K562 (cell line): ENCODE measurements at regions not wholly inside any gene's neighbourhood (a gene's known extent, or its start where the extent isn't known, plus 50 kb on each side); places are given as distances from the start of the nearest gene placed in this dataset.

ENCODE experiments used
- ATAC-seq: fragments of 200-7000 bp; cut with Tn5 transposase; 3 replicates; pipeline ENCODE4 v1.9.1; 2020; ENCODE audit warnings: moderate library complexity
- BruUV-seq: library from RNA; stranded (reverse); fragments of 400-500 nt; replicated peaks from 2 replicates; lab custom pipeline; 2021; lab: Mats Ljungman, UMichigan
- CTCF ChIA-PET: fragments of 300-600 bp; formaldehyde crosslinking; extraction: SDS; loops from one replicate; lab custom pipeline; 2021; ENCODE audit warnings: low intra/inter-chr PET ratio; lab: Yijun Ruan, JAX
- POLR2A ChIA-PET: fragments of 300-600, 350-650 bp; sonication (Branson Sonifier 250); formaldehyde crosslinking; extraction: SDS; loops from one replicate; lab custom pipeline; 2021; ENCODE audit warnings: antibody characterized with exemption, inconsistent platforms; lab: Yijun Ruan, JAX
- DNase-seq, 4 experiments: peaks; one replicate each; pipeline versions ENCODE4 v3.0.0 to v3.0.0-alpha.2; 2011 to 2018; ENCODE audit warnings: low spot score in 3 of 4, mixed read lengths in 3 of 4; ENCODE audit errors: extremely low read depth in 1 of 4
- FAIRE-seq: peaks from 2 replicates; lab custom pipeline; 2011; peaks lifted over from hg19 to GRCh38; lab: Jason Lieb, UNC
- H2AFZ ChIP-seq: 2 replicates; pipeline ENCODE4 v1.6.0; 2011; ENCODE audit warnings: low read depth, low read length, control low read depth, inconsistent platforms
- H3K27ac ChIP-seq: fragments of 200-600 bp; 3 replicates; pipeline ENCODE4 v1.8.0; 2011; ENCODE audit warnings: low read depth, mild to moderate bottlenecking, control low read depth, inconsistent platforms, low read length, moderate library complexity, mixed read lengths; ENCODE audit errors: extremely low read depth
- H3K27me3 ChIP-seq, 2 experiments: fragments of 300-600 bp in 1 of 2; 2 replicates in 1 of 2; 3 replicates in 1 of 2; pipeline versions ENCODE4 v1.6.0 to v1.8.0; 2011; ENCODE audit warnings: inconsistent platforms in 2 of 2, low read length in 2 of 2, mild to moderate bottlenecking in 1 of 2, mixed read lengths in 1 of 2, moderate library complexity in 1 of 2; ENCODE audit not compliant: control insufficient read depth in 2 of 2, insufficient read depth in 2 of 2
- H3K36me3 ChIP-seq: fragments of 300-600 bp; 3 replicates; pipeline ENCODE4 v1.8.0; 2011; ENCODE audit warnings: mild to moderate bottlenecking, low read length, inconsistent platforms; ENCODE audit not compliant: control insufficient read depth, insufficient read depth
- H3K4me1 ChIP-seq, 2 experiments: fragments of 200-600 bp in 1 of 2; replicated peaks in 1 of 2; 2 replicates in 1 of 2; 3 replicates in 1 of 2; pipeline versions ENCODE4 v1.5.1 to v1.8.0; 2011; ENCODE audit warnings: inconsistent platforms in 2 of 2, low read length in 2 of 2, mild to moderate bottlenecking in 1 of 2, mixed read lengths in 1 of 2, moderate library complexity in 1 of 2; ENCODE audit not compliant: control insufficient read depth in 2 of 2, insufficient read depth in 2 of 2
- H3K4me2 ChIP-seq: 2 replicates; pipeline ENCODE4 v1.6.1; 2011; ENCODE audit warnings: low read length, control low read depth, inconsistent platforms, mixed read lengths; ENCODE audit not compliant: insufficient read depth
- H3K4me3 ChIP-seq: fragments of 200-600 bp; sonication (generic), shearing (Covaris generic); 2 replicates; pipeline ENCODE4 v1.5.1; 2016; ENCODE audit warnings: control low read depth, inconsistent platforms
- H3K79me2 ChIP-seq: fragments of 200-600 bp; 3 replicates; pipeline ENCODE4 v1.8.0; 2011; ENCODE audit warnings: low read length, inconsistent platforms; ENCODE audit not compliant: control insufficient read depth, insufficient read depth
- H3K9ac ChIP-seq, 2 experiments: 2 replicates each; pipeline versions ENCODE4 v1.6.0 to v1.6.1; 2011; ENCODE audit warnings: low read depth in 2 of 2, low read length in 2 of 2, control low read depth in 1 of 2, inconsistent platforms in 1 of 2, mild to moderate bottlenecking in 1 of 2, mixed read lengths in 1 of 2; ENCODE audit not compliant: insufficient read depth in 1 of 2
- H3K9me1 ChIP-seq: one replicate; pipeline ENCODE4 v1.6.0; 2011; ENCODE audit warnings: inconsistent platforms, mild to moderate bottlenecking, low read length, moderate library complexity; ENCODE audit not compliant: control insufficient read depth, insufficient read depth
- H3K9me3 ChIP-seq: replicated peaks from 2 replicates; pipeline ENCODE4 v1.5.1; 2011; ENCODE audit warnings: low read depth, low read length, inconsistent platforms; ENCODE audit not compliant: control insufficient read depth, insufficient read depth
- H4K20me1 ChIP-seq: replicated peaks from 2 replicates; pipeline ENCODE4 v1.6.1; 2011; ENCODE audit warnings: low read length, inconsistent platforms, mixed read lengths; ENCODE audit not compliant: control insufficient read depth, insufficient read depth
- IRF2 ChIP-seq: sonication (generic); formaldehyde crosslinking; IDR thresholded peaks from 2 replicates; pipeline ENCODE4 v1.8.1; 2022; ENCODE audit warnings: mild to moderate bottlenecking, missing genetic modification reagents
- RCOR1 ChIP-seq, 2 experiments: IDR thresholded peaks; 2 replicates each; pipeline ENCODE4 v1.6.1; 2012; ENCODE audit warnings: low read depth in 2 of 2, low read length in 2 of 2, borderline replicate concordance in 1 of 2, improper control_type of control experiment in 1 of 2
- TEAD2 ChIP-seq: fragments of 450-650 bp; IDR thresholded peaks from 2 replicates; pipeline ENCODE4 v1.6.1; 2016; ENCODE audit warnings: missing genetic modification characterization, control low read depth, missing compliant biosample characterization
- ZNF449 ChIP-seq: fragments of 250-450 bp; sonication (Bioruptor Pico); IDR thresholded peaks from 2 replicates; pipeline ENCODE4 v1.8.0; 2022; ENCODE audit warnings: moderate library complexity, mild to moderate bottlenecking, inconsistent platforms
- ZNF668 ChIP-seq: fragments of 250-450 bp; sonication (Bioruptor Pico); IDR thresholded peaks from 2 replicates; pipeline ENCODE4 v1.8.0; 2022; ENCODE audit warnings: mild to moderate bottlenecking, inconsistent platforms
- WGBS: fragments of 100-300 bp; shearing (Covaris generic); methylation state at CpG from one replicate; pipeline ENCODE4 v1.1.6; 2016; ENCODE audit warnings: low coverage, mixed read lengths; ENCODE audit not compliant: insufficient coverage; ENCODE audit errors: missing lambda C conversion rate; 5-methylcytosine and 5-hydroxymethylcytosine counted together
- in situ Hi-C: fragments of 300-500 bp; cut with MboI; formaldehyde crosslinking; loops from 4 replicates; pipeline ENCODE4 v1.15.0; 2018; ENCODE audit warnings: inconsistent platforms, mixed read lengths
- intact Hi-C: fragments of 100-400 bp; cut with micrococcal nuclease; formaldehyde crosslinking; loops from 2 replicates; pipeline ENCODE4 v1.14.2; 2022

GRCh38 chr6:21771626-21772320 lies 178.2 kb downstream of the SOX4 start:
- H3K9me1 ChIP-seq = no peaks in the 10 kb centered on the region
- ChIA-PET POLR2A (interaction anchor here (0.6 to 1.1 kb wide), 3 partner anchors 11 to 1188 kb away, joined by 3 to 4 read pairs (median 3); no protein-coding TSS in a partner anchor), CTCF (no interaction called here)
- H3K9me3 ChIP-seq = no peaks in the 10 kb centered on the region
- no TSS peak for BruUV-seq
- 1% methylated on average over 4 of the region's 4 CpGs for WGBS
- H3K4me3 ChIP-seq = no peak overlapping the region
- FAIRE-seq (no peak), ATAC-seq (no peak), DNase-seq (no peak)
- H3K79me2 ChIP-seq = no peaks in the 10 kb centered on the region
- H3K27ac ChIP-seq = no peak overlapping the region
- no peaks in the 10 kb centered on the region for H4K20me1 ChIP-seq
- no peaks in the 10 kb centered on the region for H3K36me3 ChIP-seq
- intact Hi-C loops = no loop called here
- H2AFZ ChIP-seq = no peak overlapping the region
- no peaks in the 10 kb centered on the region for H3K4me1 ChIP-seq
- in situ Hi-C loops = no loop called here
- no peak overlapping the region for H3K4me2 ChIP-seq
- H3K27me3 ChIP-seq = peaks cover 0 to under 1% of the 10 kb centered on the region in 2 experiments; a peak in 2 of 5 replicates
- TF ChIP-seq ZNF449 (no peak), ZNF668 (CRISPR knock-in tag) (no peak), IRF2 (CRISPR knock-in tag) (no peak), RCOR1 (IDR thresholded peaks at IDR 0.05; ENCODE audit: borderline replicate concordance in 1 of 2, low read depth in 2 of 2, low read length in 2 of 2) (no peak), TEAD2 (no peak)
- H3K9ac ChIP-seq = no peak overlapping the region
